ENCODE measurements at regions not wholly inside any gene's neighbourhood (a gene's known extent, or its start where the extent isn't known, plus 50 kb on each side); places are given as distances from the start of the nearest gene placed in this dataset.

DNA sequence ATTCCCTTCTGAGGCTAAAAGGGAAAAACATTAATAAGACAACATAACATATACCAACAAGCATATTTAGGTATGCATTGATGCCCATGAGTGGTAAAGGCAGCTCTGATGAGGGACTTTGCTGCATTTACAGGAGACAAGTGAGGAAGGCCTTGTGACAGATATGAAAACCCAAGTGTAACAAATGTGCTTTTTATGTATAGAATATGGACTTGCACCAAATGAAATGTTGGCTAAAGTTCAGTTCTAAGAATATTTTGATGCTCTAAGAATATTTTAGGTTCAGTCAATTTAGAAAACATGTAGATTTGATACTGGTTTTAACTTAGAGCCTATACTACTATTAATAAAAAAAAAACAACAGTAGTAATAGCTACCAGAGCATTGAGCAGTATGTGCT is 424.7 kb downstream of the LMO4 start:
- no peak overlapping the region for H3K27ac ChIP-seq
- H3K4me1 ChIP-seq (replicated peaks in 1 of 2) = no peaks in the 10 kb centered on the region
- ATAC-seq (replicated peaks in 6 of 8) = no peak
- in situ Hi-C loops (cut with MboI; ENCODE audit: low pct_unique_long_range_greater_than_20kb in 2 of 9, low sequenced_read_pairs in 9 of 9, unreplicated experiment in 9 of 9) = no loop called here
- H3K4me3 ChIP-seq = no peak overlapping the region

DNA sequence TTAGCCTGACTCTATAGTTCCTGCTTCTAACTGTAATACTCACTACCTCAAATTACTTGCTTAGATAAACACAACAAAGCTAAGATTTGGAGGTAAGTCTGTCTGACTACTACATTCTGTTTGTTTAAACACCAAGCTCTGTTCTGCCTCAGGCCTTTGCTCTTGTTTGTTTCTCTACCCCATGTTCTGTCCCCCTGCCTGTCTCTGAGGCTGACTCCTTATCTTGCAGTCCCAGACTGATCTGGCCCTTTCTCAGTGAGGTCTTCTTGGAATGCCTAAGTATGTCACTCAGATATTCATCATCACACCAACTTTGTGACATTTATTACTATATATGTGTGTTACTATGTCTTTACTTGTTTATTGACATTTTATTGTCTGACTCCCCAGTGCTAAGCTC is 425.5 kb downstream of the LMO4 start:
- Histone ChIP-seq H3K4me1 (replicated peaks in 1 of 2) (no peaks in the 10 kb centered on the region), H3K4me3 (no peak overlapping the region), H3K27ac (no peak overlapping the region)
- in situ Hi-C loops (cut with MboI; ENCODE audit: low pct_unique_long_range_greater_than_20kb in 2 of 9, low sequenced_read_pairs in 9 of 9, unreplicated experiment in 9 of 9) = no loop called here
- ATAC-seq (replicated peaks in 6 of 8) = no peak

- in situ Hi-C loops (cut with MboI; ENCODE audit: low pct_unique_long_range_greater_than_20kb in 2 of 9, low sequenced_read_pairs in 9 of 9, unreplicated experiment in 9 of 9) = no loop called here
- no peak for ATAC-seq (replicated peaks in 6 of 8)
- no peak overlapping the region for H3K27ac ChIP-seq
- H3K4me3 ChIP-seq = no peak overlapping the region
- WGBS, 10 experiments = 77 to 100% (median 86%) methylated on average over 4 to 9 of the region's 9 CpGs; no CpG with 5 or more reads in 4 of the 10 experiments
- H3K4me1 ChIP-seq (replicated peaks in 1 of 2) = no peaks in the 10 kb centered on the region
Measured at GRCh38 chr1:87757676-87758075, 429.0 kb downstream of the LMO4 start.

- Histone ChIP-seq H3K4me3 (no peak overlapping the region), H3K4me1 (replicated peaks in 1 of 2) (no peaks in the 10 kb centered on the region), H3K27ac (no peak overlapping the region)
- ATAC-seq (replicated peaks in 6 of 8) = peak in 3 of 8 experiments; percentile 63 to 97 (median 92)
- in situ Hi-C loops (cut with MboI; ENCODE audit: low pct_unique_long_range_greater_than_20kb in 2 of 9, low sequenced_read_pairs in 9 of 9, unreplicated experiment in 9 of 9) = no loop called here
- 3 to 100% (median 42%) methylated on average over 1 to 4 of the region's 4 CpGs for WGBS, 10 experiments
Measured at GRCh38 chr1:87759421-87760087, 430.9 kb downstream of the LMO4 start.

GRCh38 chr1:87760155-87760554 is 431.5 kb downstream of the LMO4 start:
- Histone ChIP-seq H3K4me3 (no peak overlapping the region), H3K4me1 (replicated peaks in 1 of 2) (no peaks in the 10 kb centered on the region), H3K27ac (no peak overlapping the region)
- ATAC-seq (replicated peaks in 6 of 8) = no peak
- 0 to 100% (median 87%) methylated on average over 1 to 2 of the region's 2 CpGs; no CpG with 5 or more reads in 1 of the 10 experiments for WGBS, 10 experiments
- in situ Hi-C loops (cut with MboI; ENCODE audit: low pct_unique_long_range_greater_than_20kb in 2 of 9, low sequenced_read_pairs in 9 of 9, unreplicated experiment in 9 of 9) = no loop called here

- H3K27ac ChIP-seq = no peak overlapping the region
- ATAC-seq (replicated peaks in 6 of 8) = peak in 4 of 8 experiments; percentile 37 to 90 (median 72)
- no peak overlapping the region for H3K4me3 ChIP-seq
- in situ Hi-C loops (cut with MboI; ENCODE audit: low pct_unique_long_range_greater_than_20kb in 2 of 9, low sequenced_read_pairs in 9 of 9, unreplicated experiment in 9 of 9) = no loop called here
- H3K4me1 ChIP-seq (replicated peaks in 1 of 2) = peaks cover 0 to 2% of the 10 kb centered on the region in 2 donors
- WGBS, 10 experiments = 33 to 100% (median 91%) methylated on average over 1 of the region's 1 CpG; no CpG with 5 or more reads in 2 of the 10 experiments
Measured at GRCh38 chr1:87760654-87761053, 432.0 kb downstream of the LMO4 start.

DNA sequence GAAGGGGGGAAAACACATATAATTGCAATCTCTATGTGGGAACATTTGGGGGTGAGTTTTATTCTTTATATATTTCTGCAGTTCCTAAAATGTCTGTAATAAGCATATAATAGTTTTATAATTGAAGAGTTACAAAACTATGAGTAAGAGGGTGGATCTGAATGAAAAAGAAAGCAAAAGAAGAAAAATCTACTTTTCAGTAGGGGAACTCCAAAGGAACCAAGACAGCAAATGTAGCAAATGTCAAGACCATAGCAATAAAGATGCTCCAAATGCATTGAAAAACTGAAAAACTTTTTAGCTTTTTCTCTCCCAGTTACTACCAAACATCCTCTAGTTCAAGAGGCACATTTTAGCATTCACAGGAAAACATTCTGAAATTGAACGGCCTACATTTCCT is 434.8 kb downstream of the LMO4 start:
- no peak for ATAC-seq (replicated peaks in 6 of 8)
- H3K4me3 ChIP-seq = no peak overlapping the region
- H3K27ac ChIP-seq = no peak overlapping the region
- H3K4me1 ChIP-seq (replicated peaks in 1 of 2) = peaks cover 0 to 2% of the 10 kb centered on the region in 2 donors
- WGBS, 10 experiments = 15 to 100% (median 88%) methylated on average over 1 of the region's 1 CpG; no CpG with 5 or more reads in 1 of the 10 experiments
- in situ Hi-C loops (cut with MboI; ENCODE audit: low pct_unique_long_range_greater_than_20kb in 2 of 9, low sequenced_read_pairs in 9 of 9, unreplicated experiment in 9 of 9) = no loop called here

- ATAC-seq (replicated peaks in 6 of 8) = peak in 5 of 8 experiments; percentile 70 to 94 (median 83)
- in situ Hi-C loops (cut with MboI; ENCODE audit: low pct_unique_long_range_greater_than_20kb in 2 of 9, low sequenced_read_pairs in 9 of 9, unreplicated experiment in 9 of 9) = no loop called here
- Histone ChIP-seq H3K4me1 (replicated peaks in 1 of 2) (peaks cover 0 to 2% of the 10 kb centered on the region in 2 donors), H3K27ac (no peak overlapping the region), H3K4me3 (no peak overlapping the region)
- 43 to 90% (median 75%) methylated on average over 1 to 6 of the region's 6 CpGs; no CpG with 5 or more reads in 1 of the 10 experiments for WGBS, 10 experiments
Measured at GRCh38 chr1:87765057-87765680, 436.5 kb downstream of the LMO4 start.

- in situ Hi-C loops (cut with MboI; ENCODE audit: low pct_unique_long_range_greater_than_20kb in 2 of 9, low sequenced_read_pairs in 9 of 9, unreplicated experiment in 9 of 9) = no loop called here
- no peak overlapping the region for H3K4me3 ChIP-seq
- 50 to 90% (median 80%) methylated on average over 1 of the region's 1 CpG; no CpG with 5 or more reads in 3 of the 10 experiments for WGBS, 10 experiments
- H3K4me1 ChIP-seq (replicated peaks in 1 of 2) = peaks cover 0 to 2% of the 10 kb centered on the region in 2 donors
- ATAC-seq (replicated peaks in 6 of 8) = no peak
- no peak overlapping the region for H3K27ac ChIP-seq
Measured at GRCh38 chr1:87765681-87766070, 437.0 kb downstream of the LMO4 start.

GRCh38 chr1:87766737-87767136 is 438.1 kb downstream of the LMO4 start:
- 50 to 100% (median 94%) methylated on average over 1 of the region's 1 CpG; no CpG with 5 or more reads in 2 of the 10 experiments for WGBS, 10 experiments
- in situ Hi-C loops (cut with MboI; ENCODE audit: low pct_unique_long_range_greater_than_20kb in 2 of 9, low sequenced_read_pairs in 9 of 9, unreplicated experiment in 9 of 9) = no loop called here
- ATAC-seq (replicated peaks in 6 of 8) = no peak
- no peak overlapping the region for H3K4me3 ChIP-seq
- H3K4me1 ChIP-seq (replicated peaks in 1 of 2) = peaks cover 0 to 2% of the 10 kb centered on the region in 2 donors
- no peak overlapping the region for H3K27ac ChIP-seq

- Histone ChIP-seq H3K27ac (no peak overlapping the region), H3K4me1 (replicated peaks in 1 of 2) (no peaks in the 10 kb centered on the region), H3K4me3 (no peak overlapping the region)
- no peak for ATAC-seq (replicated peaks in 6 of 8)
- WGBS, 10 experiments = 50 to 100% (median 84%) methylated on average over 1 to 3 of the region's 3 CpGs
- in situ Hi-C loops (cut with MboI; ENCODE audit: low pct_unique_long_range_greater_than_20kb in 2 of 9, low sequenced_read_pairs in 9 of 9, unreplicated experiment in 9 of 9) = no loop called here
Measured at GRCh38 chr1:87778896-87779295, 450.2 kb downstream of the LMO4 start.

GRCh38 chr1:87781554-87781953 is 452.9 kb downstream of the LMO4 start:
- no peak overlapping the region for H3K27ac ChIP-seq
- H3K4me1 ChIP-seq (replicated peaks in 1 of 2) = no peaks in the 10 kb centered on the region
- in situ Hi-C loops (cut with MboI; ENCODE audit: low pct_unique_long_range_greater_than_20kb in 2 of 9, low sequenced_read_pairs in 9 of 9, unreplicated experiment in 9 of 9) = no loop called here
- WGBS, 10 experiments = 83 to 100% (median 95%) methylated on average over 1 of the region's 1 CpG; no CpG with 5 or more reads in 6 of the 10 experiments
- no peak for ATAC-seq (replicated peaks in 6 of 8)
- no peak overlapping the region for H3K4me3 ChIP-seq

DNA sequence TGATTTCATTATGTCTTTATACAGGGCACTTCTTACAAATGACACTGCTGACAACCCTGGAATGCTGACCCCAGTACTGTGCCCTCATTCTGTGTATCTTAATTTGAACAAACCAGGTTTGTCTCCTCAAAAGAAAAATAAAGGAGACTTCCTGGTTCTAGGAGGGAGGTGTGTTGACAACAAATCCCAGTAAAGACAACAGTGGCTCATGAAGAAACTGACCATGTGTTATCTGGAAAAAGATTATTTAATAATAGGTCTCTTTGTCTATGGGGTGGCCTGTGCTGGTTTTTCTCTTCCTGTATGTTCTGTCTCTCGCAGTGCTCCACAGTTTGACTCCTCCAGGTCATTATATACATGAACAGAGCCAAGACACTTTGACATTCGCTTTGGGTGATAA is 454.6 kb downstream of the LMO4 start:
- in situ Hi-C loops (cut with MboI; ENCODE audit: low pct_unique_long_range_greater_than_20kb in 2 of 9, low sequenced_read_pairs in 9 of 9, unreplicated experiment in 9 of 9) = no loop called here
- Histone ChIP-seq H3K27ac (no peak overlapping the region), H3K4me1 (replicated peaks in 1 of 2) (no peaks in the 10 kb centered on the region), H3K4me3 (no peak overlapping the region)
- no peak for ATAC-seq (replicated peaks in 6 of 8)
- 60 to 100% (median 86%) methylated on average over 1 to 2 of the region's 2 CpGs; no CpG with 5 or more reads in 2 of the 10 experiments for WGBS, 10 experiments

DNA sequence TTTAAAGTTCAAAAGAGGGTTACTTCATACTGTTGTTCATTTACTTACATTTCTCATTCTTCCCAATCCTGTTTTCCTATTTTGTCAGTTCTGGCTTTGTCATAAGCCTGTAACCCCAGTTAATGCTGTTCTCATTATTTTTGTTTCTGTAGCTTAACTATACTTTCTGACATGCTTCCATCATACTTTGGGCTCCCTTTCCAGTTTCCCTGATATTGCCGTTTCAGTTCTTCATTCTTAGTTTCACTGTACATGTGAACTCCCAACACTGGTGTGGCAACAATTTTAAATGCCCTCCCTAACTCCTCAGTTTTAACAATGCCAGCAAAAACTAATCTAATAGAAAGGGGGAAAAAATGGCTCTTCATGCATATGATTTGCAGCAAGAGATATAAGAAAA is 456.7 kb downstream of the LMO4 start:
- Histone ChIP-seq H3K4me1 (replicated peaks in 1 of 2) (no peaks in the 10 kb centered on the region), H3K4me3 (no peak overlapping the region), H3K27ac (no peak overlapping the region)
- in situ Hi-C loops (cut with MboI; ENCODE audit: low pct_unique_long_range_greater_than_20kb in 2 of 9, low sequenced_read_pairs in 9 of 9, unreplicated experiment in 9 of 9) = no loop called here
- WGBS, 10 experiments = 0 to 100% (median 96%) methylated on average over 1 of the region's 1 CpG
- no peak for ATAC-seq (replicated peaks in 6 of 8)
